B cell (primary cell): ENCODE measurements at regions not wholly inside any gene's neighbourhood (a gene's known extent, or its start where the extent isn't known, plus 50 kb on each side); places are given as distances from the start of the nearest gene placed in this dataset.

Experiments
- ATAC-seq: fragments of 200-7000 bp; cut with Tn5 transposase; one replicate; pipeline ENCODE4 v1.10.0; 2021; ENCODE audit warnings: low read depth, mild to moderate bottlenecking, moderate number of reproducible peaks, moderate library complexity
- CTCF ChIA-PET: fragments of 350-600 bp; sonication (Branson Sonifier 250); formaldehyde crosslinking; loops from one replicate; lab custom pipeline; 2021; ENCODE audit warnings: antibody characterized with exemption, inconsistent platforms; lab: Charles Lee
- POLR2A ChIA-PET: fragments of 350-600 bp; sonication (Branson Sonifier 250); formaldehyde crosslinking; loops from one replicate; lab custom pipeline; 2021; ENCODE audit warnings: antibody characterized with exemption; lab: Charles Lee
- DNase-seq: peaks from one replicate; pipeline ENCODE4 v3.0.0; 2013
- H2AFZ ChIP-seq: 2 replicates; pipeline ENCODE4 v1.6.1; 2012; ENCODE audit warnings: mild to moderate bottlenecking, low read depth, low read length; ENCODE audit not compliant: insufficient read depth, poor library complexity, severe bottlenecking
- H3K27ac ChIP-seq, 2 donors: 1 replicate in 1 of 2; 2 replicates in 1 of 2; pipeline ENCODE4 v1.5.1; 2012 to 2013; ENCODE audit warnings: low read length in 2 of 2, mild to moderate bottlenecking in 2 of 2, moderate library complexity in 1 of 2
- H3K27me3 ChIP-seq, 4 experiments: fragments of 200-600 bp in 1 of 4; sonication (generic) in 1 of 4; replicated peaks in 1 of 4; 1 replicate in 2 of 4; 2 replicates in 2 of 4; pipeline versions ENCODE4 v1.6.1 to v1.7.0; 2013 to 2016; ENCODE audit warnings: low read length in 3 of 4, mild to moderate bottlenecking in 2 of 4, mixed read lengths in 1 of 4, moderate library complexity in 1 of 4; ENCODE audit not compliant: insufficient read depth in 4 of 4, control insufficient read depth in 3 of 4; ENCODE audit errors: control extremely low read depth in 1 of 4
- H3K36me3 ChIP-seq, 2 experiments: replicated peaks in 1 of 2; 1 replicate in 1 of 2; 2 replicates in 1 of 2; pipeline versions ENCODE4 v1.6.1 to v1.7.1; 2013; ENCODE audit warnings: low read length in 1 of 2; ENCODE audit not compliant: insufficient read depth in 2 of 2, control insufficient read depth in 1 of 2; ENCODE audit errors: control extremely low read depth in 1 of 2, extremely low read depth in 1 of 2
- H3K4me1 ChIP-seq, 2 donors: fragments of 200-600 bp in 1 of 2; sonication (generic) in 1 of 2; 1 replicate in 1 of 2; 2 replicates in 1 of 2; pipeline versions ENCODE4 v1.5.1 to v1.6.1; 2013 to 2017; ENCODE audit warnings: low read length in 2 of 2; ENCODE audit not compliant: control insufficient read depth in 2 of 2, insufficient read depth in 2 of 2
- H3K4me2 ChIP-seq: replicated peaks from 2 replicates; pipeline ENCODE3; 2012; ENCODE audit warnings: mild to moderate bottlenecking, low read depth, low read length; ENCODE audit not compliant: poor library complexity, severe bottlenecking
- H3K4me3 ChIP-seq, 5 experiments: fragments of 200-600 bp in 1 of 5; sonication (generic) in 1 of 5; 1 replicate in 3 of 5; 2 replicates in 2 of 5; pipeline versions ENCODE4 v1.5.1 to v1.7.0; 2011 to 2016; ENCODE audit warnings: low read length in 4 of 5, mild to moderate bottlenecking in 4 of 5, low read depth in 2 of 5, control low read depth in 1 of 5, moderate library complexity in 1 of 5; ENCODE audit not compliant: insufficient read depth in 1 of 5; ENCODE audit errors: control extremely low read depth in 1 of 5, extremely low read depth in 1 of 5
- H3K79me2 ChIP-seq: fragments of 200-600 bp; sonication (generic); one replicate; pipeline ENCODE4 v1.6.0; 2016; ENCODE audit warnings: low read length; ENCODE audit not compliant: control insufficient read depth, insufficient read depth
- H3K9ac ChIP-seq: fragments of 200-600 bp; sonication (generic); 2 replicates; pipeline ENCODE4 v1.6.1; 2017; ENCODE audit warnings: mild to moderate bottlenecking, low read length, moderate library complexity
- H3K9me3 ChIP-seq, 3 donors: one replicate each; pipeline versions ENCODE4 v1.6.1 to v1.7.1; 2013; ENCODE audit warnings: low read length in 2 of 3; ENCODE audit not compliant: control insufficient read depth in 2 of 3, insufficient read depth in 1 of 3; ENCODE audit errors: control extremely low read depth in 1 of 3
- H4K20me1 ChIP-seq: 2 replicates; pipeline ENCODE4 v1.6.0; 2012; ENCODE audit warnings: mild to moderate bottlenecking, low read length; ENCODE audit not compliant: insufficient read depth, control insufficient read depth, poor library complexity, severe bottlenecking
- H3K27ac Mint-ChIP-seq: one replicate; pipeline ENCODE4 v1.8.0; 2021; ENCODE audit warnings: mixed read lengths
- H3K27me3 Mint-ChIP-seq: one replicate; pipeline ENCODE4 v1.8.0; 2021; ENCODE audit warnings: mixed read lengths
- H3K4me1 Mint-ChIP-seq: one replicate; pipeline ENCODE4 v1.8.0; 2021; ENCODE audit warnings: mixed read lengths
- H3K4me3 Mint-ChIP-seq: one replicate; pipeline ENCODE4 v1.8.0; 2021; ENCODE audit warnings: mixed read lengths
- H3K9me3 Mint-ChIP-seq: one replicate; pipeline ENCODE4 v1.8.0; 2022; ENCODE audit warnings: mixed read lengths; ENCODE audit not compliant: insufficient read depth
- EZH2 ChIP-seq: IDR thresholded peaks from 2 replicates; pipeline ENCODE4 v1.6.1; 2012; ENCODE audit warnings: borderline replicate concordance, low read depth, mild to moderate bottlenecking, moderate library complexity, low read length; ENCODE audit not compliant: insufficient read depth, poor library complexity, severe bottlenecking
- WGBS: methylation state at CpG from one replicate; pipeline ENCODE4 v1.1.5; 2013; ENCODE audit warnings: missing lambda C conversion rate; ENCODE audit not compliant: insufficient coverage; 5-methylcytosine and 5-hydroxymethylcytosine counted together
- intact Hi-C: fragments of 100-400 bp; cut with micrococcal nuclease; formaldehyde crosslinking; loops from one replicate; pipeline ENCODE4 v1.10.0; 2022
- TF ChIP-seq, protein P1 (sequence below): fragments of 200-600 bp; IDR thresholded peaks from one replicate; pipeline ENCODE4 v1.8.0; 2022; ENCODE audit warnings: antibody characterized with exemption, mild to moderate bottlenecking

- Histone ChIP-seq H3K9me3 (no peaks in the 10 kb centered on the region), H3K4me2 (no peak overlapping the region), H4K20me1 (no peaks in the 10 kb centered on the region), H3K79me2 (no peaks in the 10 kb centered on the region), H2AFZ (no peak overlapping the region), H3K27me3 (no peaks in the 10 kb centered on the region), H3K9ac (no peak overlapping the region), H3K36me3 (no peaks in the 10 kb centered on the region), H3K27ac (no peak overlapping the region), H3K4me1 (no peaks in the 10 kb centered on the region), H3K4me3 (no peak overlapping the region)
- DNase-seq: no peak
- H3K9me3 Mint-ChIP-seq: peaks cover 6% of the 10 kb centered on the region
- 100% methylated on average over 3 of the region's 7 CpGs for WGBS
- H3K4me3 Mint-ChIP-seq: no peak overlapping the region
- intact Hi-C loops: no loop called here
- TF ChIP-seq EZH2: no peak
- TF ChIP-seq, protein P1, sequence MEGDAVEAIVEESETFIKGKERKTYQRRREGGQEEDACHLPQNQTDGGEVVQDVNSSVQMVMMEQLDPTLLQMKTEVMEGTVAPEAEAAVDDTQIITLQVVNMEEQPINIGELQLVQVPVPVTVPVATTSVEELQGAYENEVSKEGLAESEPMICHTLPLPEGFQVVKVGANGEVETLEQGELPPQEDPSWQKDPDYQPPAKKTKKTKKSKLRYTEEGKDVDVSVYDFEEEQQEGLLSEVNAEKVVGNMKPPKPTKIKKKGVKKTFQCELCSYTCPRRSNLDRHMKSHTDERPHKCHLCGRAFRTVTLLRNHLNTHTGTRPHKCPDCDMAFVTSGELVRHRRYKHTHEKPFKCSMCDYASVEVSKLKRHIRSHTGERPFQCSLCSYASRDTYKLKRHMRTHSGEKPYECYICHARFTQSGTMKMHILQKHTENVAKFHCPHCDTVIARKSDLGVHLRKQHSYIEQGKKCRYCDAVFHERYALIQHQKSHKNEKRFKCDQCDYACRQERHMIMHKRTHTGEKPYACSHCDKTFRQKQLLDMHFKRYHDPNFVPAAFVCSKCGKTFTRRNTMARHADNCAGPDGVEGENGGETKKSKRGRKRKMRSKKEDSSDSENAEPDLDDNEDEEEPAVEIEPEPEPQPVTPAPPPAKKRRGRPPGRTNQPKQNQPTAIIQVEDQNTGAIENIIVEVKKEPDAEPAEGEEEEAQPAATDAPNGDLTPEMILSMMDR: no peak
- ATAC-seq: no peak
- H3K27me3 Mint-ChIP-seq: no peaks in the 10 kb centered on the region
- CTCF ChIA-PET: no interaction called here
- H3K27ac Mint-ChIP-seq: no peak overlapping the region
- no peaks in the 10 kb centered on the region for H3K4me1 Mint-ChIP-seq
- POLR2A ChIA-PET: no interaction called here
Observed at GRCh38 chrX:5031792-5032191, 1196.9 kb downstream of the NLGN4X start.

- no CpG with 5 or more reads among the region's 2 CpGs for WGBS
- Histone ChIP-seq H2AFZ (no peak overlapping the region), H4K20me1 (no peaks in the 10 kb centered on the region), H3K36me3 (no peaks in the 10 kb centered on the region), H3K9me3 (no peaks in the 10 kb centered on the region), H3K27me3 (no peaks in the 10 kb centered on the region), H3K4me3 (no peak overlapping the region), H3K9ac (no peak overlapping the region), H3K79me2 (no peaks in the 10 kb centered on the region), H3K27ac (no peak overlapping the region), H3K4me2 (no peak overlapping the region), H3K4me1 (no peaks in the 10 kb centered on the region)
- Mint-ChIP-seq H3K4me3 (no peak overlapping the region), H3K9me3 (no peaks in the 10 kb centered on the region), H3K27ac (no peak overlapping the region), H3K4me1 (no peaks in the 10 kb centered on the region), H3K27me3 (no peaks in the 10 kb centered on the region)
- TF ChIP-seq, protein P1: no peak
- no peak for TF ChIP-seq EZH2
- intact Hi-C loops: no loop called here
- CTCF ChIA-PET: no interaction called here
- POLR2A ChIA-PET: no interaction called here
- ATAC-seq (no peak), DNase-seq (no peak)
Observed at GRCh38 chrX:5015451-5015850, 1213.2 kb downstream of the NLGN4X start.
